T follicular helper cell (primary cell): ENCODE measurements at regions not wholly inside any gene's neighbourhood (a gene's known extent, or its start where the extent isn't known, plus 50 kb on each side); places are given as distances from the start of the nearest gene placed in this dataset.

Experiments
- DNase-seq: peaks from one replicate; pipeline ENCODE4 v3.0.0-alpha.2; 2020; ENCODE audit warnings: low read depth

DNA sequence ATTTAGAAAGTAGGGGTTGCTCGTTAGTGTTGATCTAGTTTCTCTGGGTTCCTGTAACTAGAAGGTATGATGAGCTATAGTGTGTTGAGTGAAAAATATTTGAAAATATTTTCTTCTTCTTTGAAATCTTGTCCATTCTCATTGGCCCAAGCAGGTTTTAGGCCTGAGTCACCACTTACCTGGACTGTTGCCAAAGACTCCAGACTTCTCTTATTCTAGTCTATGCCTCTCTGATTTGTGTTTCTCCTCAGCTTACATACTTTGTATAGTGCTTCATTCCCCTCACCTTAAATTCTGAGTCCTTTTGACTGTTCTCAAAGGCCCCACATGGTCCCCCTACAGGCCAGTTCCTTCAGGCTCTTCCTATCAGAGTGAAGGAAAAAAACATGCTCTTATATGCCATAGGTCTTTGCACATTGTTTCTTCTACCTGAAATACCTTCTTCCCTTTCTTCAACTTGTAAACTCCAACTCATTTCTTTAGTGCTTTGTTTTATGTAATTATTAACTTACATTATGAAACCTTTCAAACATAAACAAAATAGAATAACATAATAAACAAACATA, 258.2 kb downstream of the PPP1R2C start:
- no peak for DNase-seq

DNA sequence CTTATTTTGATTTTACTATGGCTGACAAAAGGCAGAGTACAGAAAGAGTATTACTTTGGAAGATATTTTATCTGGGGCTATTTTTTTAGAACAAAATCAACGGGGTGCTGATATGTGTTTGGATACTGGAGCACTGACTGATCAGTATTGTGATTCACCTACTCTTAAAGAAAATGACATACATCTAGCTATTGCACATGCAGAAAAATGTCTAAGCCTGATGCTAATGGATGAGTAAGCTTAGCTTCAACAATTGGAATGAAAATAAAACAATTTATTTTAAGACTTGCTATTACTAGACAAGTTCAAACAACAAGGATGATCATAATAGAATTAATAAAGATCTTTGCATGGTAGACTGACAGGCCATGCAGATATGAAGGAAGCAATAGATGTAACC, 262.0 kb downstream of the PPP1R2C start:
- DNase-seq, result no peak

DNA sequence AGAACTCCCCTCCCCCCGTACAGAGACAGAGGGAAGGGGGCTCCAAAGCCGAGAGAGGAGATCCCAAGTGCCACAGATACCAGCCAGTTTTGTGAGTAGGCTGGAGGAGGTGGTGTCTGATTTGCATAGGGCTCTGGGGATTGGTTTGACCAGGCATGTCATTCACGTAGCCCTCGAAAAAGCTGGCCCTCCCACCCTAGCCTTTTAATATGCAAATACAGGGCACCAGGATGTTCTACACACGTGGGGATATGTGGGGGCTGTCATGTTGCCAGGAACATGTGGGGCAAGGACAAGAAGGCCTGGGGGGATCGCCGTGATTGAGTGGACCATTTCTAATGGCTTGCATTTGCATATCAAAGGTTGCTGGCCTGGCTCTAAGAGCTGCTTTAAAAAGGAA, 272.9 kb downstream of the PPP1R2C start:
- no peak for DNase-seq

DNA sequence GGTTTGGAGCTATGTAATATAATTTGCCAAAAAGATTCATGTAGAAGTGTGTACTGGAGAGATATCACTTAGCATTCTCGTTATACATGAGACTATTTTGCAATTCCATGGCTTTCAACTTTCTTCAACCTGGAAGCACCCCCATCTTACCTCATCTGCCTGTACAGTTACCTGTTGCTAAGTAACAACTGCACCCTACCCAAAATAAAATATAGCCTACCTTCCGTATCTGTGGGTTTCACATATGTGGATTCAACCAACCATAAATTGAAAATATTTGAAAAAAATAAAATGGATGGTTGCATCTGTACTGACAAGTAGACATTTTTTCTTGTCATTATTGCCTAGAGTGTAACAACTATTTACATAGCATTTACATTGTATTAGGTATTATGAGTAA, 278.3 kb downstream of the PPP1R2C start:
- DNase-seq, result no peak

DNA sequence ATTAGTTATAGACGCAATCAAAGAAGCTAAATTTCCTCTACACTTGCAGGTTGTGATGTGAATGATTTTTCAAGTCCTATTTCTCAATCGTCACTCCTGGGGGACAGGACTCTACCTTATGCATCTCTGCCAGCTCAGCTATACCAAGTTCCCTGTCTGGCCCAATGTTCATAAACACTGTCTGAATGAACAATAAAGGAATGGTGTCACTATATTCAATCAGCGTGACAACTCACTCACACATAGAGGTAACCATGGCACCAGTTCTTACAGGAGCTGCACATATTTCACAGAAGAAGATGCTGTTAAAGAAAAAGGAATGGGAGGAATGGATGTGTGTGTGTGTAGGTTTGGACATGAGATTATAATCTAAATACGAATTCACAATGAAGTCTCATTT, 280.6 kb downstream of the PPP1R2C start:
- DNase-seq, result no peak

DNA sequence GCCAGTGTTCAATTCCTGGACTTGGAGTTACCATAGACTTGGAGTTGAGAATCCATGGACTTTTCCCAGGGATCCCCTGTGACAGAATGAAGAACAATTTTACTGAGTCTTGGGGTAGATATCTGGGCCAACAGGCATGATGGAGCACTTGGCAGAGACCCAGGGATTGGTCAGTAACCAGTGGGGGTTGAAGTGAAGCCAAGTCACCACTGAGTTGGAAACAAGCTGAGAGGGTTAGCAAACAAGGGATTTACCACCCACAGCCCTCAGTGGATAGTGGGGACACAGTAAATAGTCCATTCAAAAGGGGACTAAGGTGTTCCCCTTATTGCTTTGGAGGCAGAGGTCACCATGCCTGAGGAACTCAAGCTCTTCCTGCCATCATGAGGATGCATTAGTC, 281.7 kb downstream of the PPP1R2C start:
- no peak for DNase-seq

DNA sequence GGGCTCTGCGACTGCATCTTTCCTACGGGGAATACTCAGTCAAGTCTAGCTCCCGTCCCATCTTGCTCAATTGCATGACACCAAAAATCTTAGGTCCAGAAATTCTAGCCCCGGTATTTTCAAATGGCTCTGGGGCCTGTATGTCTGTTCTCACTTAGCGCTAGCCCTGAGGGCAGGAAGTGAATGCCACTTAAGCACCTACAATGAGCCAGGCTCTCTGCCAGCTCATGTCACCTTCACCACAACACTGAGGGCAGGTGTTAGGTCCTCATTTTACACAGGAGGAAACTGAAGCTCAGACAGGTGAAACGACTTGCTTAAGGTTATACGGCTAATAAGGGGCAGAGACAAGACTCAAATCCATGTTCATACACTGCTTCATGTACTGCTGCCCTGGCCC, 282.8 kb downstream of the PPP1R2C start:
- no peak for DNase-seq

DNA sequence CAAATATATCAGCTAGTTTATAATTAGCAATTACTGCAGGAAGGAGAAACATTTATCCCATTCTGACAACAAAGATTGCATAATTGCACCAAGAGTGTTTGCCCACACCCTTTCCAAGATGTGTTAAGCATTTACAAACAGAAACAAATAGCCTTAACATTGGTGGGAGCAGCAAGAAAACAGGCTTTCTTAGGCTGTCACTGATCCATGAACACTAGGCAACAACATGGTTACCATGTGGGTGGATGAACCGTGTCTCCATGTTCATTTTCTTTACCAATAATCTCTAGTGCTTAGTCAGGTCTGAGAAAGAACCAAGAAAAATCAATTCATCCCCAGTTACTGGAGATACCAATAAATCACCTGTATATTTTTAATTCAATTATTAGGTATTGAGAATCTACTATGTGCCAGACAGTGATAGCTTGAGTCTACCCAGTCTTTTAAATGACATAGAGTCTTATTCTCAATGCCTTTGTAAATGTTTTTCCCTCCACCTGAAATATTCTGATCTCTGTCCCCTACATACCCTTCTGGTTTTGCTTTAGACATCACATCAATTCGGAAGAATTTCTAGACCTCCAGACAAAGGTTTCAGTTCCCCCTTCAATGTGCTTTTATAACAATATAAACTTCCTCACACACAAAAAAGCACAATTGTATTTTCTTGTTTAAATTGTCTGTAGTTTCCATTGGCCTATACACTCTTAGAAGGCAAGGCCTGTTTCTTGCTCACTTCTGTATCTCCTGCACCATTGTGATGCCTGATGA, 286.6 kb downstream of the PPP1R2C start:
- no peak for DNase-seq

DNA sequence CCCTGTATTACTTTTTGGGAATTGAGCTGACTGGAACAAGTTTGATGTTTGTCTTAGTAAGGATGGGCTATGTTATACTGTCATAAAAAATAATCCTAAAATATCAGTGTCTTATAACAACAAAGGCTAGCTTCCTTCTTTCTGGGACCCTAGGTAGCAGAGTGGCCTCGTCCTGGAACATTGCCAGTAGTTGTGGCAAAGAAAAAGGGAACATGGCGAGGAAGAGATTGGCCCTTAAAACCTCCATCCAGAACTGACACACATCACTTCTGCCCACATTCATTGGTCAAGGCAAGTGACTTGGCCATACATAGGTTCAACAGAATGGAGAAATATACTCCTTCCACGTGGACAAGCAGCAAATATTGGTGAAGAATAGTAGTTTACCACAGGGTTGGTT, 287.9 kb downstream of the PPP1R2C start:
- no peak for DNase-seq

DNA sequence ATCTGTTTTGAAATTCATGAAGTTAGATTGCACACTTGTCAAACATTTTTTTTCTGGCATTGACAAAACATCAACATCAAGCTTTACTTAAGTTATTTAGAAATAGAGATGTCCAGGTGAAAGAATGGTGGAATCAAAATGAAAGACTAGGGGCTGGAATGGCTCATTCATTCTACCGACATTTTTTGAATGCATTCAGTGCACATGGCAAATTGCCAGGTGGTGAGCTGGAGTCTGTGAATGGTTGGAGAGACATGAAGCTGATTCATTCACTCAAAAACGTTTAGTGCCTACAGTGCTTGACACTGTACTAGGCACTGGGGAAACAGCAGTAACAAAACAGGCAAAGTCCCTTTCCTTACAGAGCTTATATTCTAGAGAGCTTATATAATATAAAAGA, 292.4 kb downstream of the PPP1R2C start:
- DNase-seq, result no peak

DNA sequence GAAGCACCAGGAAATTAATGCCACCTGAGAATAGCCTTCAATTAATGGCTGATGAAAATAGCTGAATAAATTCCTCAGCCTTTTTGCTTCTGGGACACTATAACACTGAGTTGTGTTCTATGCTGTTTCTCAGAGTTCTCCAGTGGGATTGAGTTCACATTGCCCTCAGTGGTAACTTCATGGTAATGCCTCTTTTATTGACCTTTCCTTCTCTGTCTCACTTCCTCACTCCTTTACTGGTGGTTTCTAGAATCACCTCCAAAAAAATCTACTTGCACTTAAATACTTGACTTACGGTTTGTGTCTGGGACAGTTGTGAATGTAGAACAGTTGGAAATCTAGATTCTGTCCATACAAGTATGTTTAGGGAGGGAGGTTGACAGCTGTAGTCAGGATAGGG, 293.7 kb downstream of the PPP1R2C start:
- no peak for DNase-seq

DNA sequence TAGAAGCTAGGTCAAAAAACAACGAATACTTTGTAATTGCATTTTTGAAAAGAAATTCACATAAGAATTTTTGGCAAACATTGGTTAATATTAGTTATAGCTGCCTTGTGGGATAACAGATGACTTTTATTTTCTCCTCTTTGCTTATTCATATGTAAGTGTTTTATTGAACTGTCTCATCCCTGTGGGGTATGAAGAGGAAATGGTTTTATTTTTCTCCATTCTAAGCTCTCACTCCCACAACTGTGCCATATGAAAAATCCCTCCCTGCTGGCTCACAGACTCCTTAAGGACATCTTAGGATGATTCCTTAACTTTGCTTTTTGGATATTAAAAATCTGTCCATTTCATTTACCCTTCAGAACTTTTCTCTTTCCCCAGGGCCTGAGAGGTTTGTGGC, 300.6 kb downstream of the PPP1R2C start:
- no peak for DNase-seq

DNA sequence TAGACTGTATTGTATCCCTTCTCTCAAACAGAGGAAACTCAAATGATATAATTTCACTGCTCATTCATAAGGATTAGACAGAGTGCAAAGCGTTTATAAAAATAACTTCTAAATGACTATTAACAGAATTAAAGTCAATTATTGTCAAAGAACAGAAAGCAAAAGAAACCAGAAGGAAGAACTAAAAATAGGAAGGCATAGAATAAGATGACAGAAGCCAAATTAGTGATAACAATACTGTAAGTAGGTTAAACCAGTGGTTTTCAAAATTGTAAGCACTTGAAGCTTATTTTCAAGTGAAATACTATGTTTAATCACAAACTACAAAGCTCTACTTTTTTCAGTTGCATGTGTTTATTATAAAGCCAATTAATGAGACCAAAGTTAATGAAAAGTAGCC, 305.2 kb downstream of the PPP1R2C start:
- no peak for DNase-seq

DNA sequence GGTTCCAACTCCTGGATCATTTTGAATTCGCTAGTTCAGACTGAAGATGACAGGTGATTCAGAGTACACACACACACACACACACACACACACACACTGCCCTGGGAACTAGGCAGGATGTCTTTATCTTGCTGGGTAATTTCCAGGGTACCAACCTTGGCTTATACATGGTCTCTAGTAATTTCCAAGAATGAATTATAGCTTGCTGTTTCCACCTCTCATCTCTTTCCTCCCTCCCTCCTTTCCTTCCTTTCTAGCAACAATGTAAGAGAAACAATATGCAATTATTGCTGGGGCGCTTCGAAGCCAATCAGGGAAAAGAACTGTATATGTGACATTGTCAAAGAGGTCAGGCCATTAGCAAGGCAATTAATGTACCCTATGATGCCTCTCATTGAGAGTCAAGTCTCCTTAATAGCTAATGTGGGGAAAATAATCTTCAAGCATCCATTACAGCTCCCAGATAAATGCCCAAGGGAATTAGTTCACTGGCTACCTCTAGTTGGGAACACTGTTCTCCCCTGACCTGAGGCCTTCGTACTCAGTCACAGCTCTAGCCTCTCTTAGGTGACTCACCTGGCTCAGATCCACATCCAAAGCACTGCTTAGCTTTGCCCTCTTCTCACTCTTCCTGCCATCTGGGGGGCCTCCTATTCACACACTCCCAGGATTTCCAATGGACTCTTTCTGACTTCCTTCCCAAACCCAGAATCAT, 311.5 kb downstream of the PPP1R2C start:
- DNase-seq, result no peak

DNA sequence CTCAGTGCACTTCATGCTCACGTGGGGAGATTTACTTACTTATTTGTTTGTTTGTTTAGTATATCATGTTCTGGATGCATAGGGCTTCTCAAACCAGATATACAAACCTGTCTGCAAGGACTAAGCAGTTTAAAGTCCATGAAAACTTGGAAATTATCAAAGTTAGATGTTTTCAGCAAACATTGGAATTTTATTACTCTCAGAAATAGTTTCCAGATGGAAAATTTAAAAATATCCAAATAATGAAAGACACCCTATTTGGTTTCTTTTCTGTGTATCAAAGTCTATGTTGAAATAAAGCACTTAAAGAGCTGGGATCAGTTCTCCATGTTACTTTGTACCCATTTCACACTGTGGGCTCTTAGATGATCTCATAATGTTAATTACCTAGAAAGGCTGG, 312.1 kb downstream of the PPP1R2C start:
- DNase-seq, result no peak

DNA sequence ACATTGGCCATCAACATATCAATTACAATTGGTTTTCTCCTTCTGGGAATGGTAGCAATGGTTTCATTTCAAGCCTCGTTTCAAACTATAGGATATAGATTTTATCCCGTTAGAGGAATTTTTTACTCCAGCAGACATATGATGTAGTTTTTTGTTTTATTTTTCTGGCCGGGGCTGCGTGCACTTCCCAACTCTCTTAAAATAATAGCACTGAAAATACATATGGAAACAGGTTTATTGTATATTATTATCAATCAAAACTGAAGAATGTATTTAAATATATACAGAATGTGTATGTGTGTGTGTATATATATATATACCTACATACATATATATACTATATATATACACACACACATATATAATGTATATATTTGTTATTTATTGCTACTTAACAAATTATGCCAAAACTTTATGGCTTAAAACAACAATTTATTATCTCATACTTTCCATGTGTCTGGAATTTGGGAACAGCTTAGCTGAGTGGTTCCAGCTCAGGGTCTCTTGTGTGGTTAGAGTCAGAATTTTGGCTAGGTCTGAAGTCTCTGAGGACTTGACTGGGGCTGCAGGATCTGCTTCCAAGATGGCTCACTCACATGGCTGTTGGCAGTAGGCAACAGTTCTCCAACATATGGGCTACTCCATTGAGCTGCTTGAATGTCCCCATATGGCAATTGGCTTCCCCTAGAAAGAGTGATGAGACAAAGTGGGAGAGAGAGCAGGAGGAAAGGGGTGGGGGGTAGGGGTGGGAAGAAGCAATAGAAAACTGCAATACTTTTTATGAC, 314.1 kb downstream of the PPP1R2C start:
- no peak for DNase-seq

DNA sequence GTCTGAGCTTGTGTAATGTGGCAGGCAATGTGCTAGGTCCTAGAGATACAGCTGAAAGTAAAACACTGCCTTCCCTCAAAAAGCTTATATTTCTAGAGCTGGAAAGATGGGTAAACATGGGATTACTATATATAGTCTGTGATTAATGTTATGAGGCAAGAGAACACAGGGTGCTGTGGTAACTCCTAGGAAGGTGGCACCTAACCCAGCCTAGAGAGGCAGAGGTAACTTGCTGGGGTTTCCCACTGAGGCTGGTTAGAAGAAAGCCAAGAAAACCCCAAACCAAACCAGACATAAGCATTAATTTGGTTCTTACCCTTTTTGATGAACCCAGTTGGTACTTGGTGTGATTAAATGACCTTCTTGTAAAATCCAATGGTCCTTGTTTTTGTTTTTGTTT, 315.0 kb downstream of the PPP1R2C start:
- DNase-seq, result no peak

DNA sequence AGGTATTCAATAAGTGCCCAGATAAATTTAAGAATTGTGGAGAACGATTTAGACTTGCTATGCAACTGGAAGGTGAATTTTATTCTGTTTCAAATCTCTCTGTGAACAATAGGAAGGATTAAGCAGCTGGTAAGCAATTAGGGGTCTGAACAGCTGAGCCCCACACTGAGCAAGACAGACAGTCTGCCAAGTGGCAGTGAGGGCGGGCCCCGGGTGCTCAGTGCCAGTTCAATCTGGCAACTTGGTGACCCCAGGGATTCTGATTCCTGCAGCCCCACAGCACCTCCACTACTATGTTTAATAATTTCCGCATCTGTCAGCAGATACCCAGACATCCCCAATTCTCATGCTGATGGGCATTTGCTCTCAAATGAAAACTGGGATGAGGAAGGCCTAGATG, 317.3 kb downstream of the PPP1R2C start:
- no peak for DNase-seq

DNA sequence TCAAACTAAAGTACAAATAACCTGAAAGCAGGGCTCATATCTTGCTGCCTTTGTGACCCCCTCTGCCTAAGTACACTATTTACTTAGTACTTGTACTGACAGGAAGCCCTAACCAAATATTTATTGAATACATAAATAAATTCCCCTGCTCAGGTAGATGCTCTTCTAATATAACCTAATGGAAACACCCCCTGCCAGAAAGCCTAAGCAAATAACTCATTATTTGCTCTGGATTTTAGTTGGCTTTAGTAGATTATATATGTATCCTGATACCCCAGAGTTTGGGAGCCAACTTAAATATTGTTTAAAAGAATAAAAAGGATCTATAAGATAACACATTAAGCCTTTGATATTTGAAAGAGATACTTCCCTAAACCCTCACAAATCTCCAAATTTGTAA, 318.2 kb downstream of the PPP1R2C start:
- DNase-seq, result no peak

DNA sequence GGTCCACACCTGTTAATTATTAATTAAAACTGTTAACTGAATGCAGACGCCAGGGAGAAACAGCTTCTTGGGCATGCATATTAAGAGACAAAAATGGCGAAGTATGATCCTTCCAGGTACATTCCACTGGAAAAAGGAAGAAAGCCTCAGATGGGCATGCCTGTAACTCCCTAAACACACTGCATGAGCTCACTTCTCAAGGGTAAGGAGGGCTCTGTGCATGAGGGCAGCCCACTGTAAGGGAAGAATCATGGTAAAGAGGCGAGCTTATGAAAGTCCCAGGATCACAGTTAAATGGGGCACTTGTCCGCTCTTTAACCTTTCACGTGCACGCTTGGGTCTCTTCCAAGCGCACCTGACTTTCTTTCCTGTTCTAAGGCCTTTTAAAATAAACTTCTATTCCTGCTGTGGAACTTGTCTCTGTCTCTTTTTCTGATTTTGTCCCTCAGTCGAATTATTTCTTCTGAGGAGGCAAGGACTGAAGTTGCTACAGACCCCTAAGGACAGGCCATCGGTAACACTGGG, 321.7 kb downstream of the PPP1R2C start:
- no peak for DNase-seq

DNA sequence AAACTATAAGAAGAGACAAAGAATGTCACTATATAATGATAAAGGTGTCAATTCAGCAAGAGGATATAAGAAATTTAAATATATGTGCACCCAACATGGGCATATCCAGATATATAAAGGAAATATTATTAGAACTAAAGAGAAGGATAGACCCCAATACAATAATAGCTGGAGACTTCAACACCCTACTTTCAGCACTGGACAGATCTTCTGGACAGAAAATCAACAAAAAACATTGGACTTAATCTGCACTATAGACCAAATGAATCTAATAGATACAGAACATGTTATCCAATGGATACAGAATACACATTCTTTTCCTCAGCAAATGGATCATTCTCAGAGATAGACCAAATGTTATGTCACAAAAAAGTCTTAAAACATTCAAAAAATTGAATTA, 327.7 kb downstream of the PPP1R2C start:
- no peak for DNase-seq

DNA sequence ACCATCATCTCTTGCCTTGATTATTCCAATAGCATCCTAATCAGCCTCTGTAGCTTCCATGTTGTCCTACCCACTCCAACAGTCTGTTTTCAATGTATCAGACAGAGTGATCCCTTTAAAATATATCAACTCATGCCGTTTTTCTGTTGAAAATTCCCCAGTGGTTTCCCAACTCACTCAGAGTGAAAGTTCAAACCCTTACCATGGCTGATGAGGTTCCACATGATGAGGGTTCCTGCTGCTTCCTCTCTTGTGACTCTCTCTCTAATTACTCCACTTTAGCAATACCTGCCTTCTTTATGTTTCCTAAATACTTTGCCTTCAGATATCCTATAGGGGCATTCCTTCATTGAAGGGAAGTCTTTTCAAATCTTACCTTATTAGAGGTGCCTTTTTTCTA, 334.7 kb downstream of the PPP1R2C start:
- DNase-seq, result no peak
